ENCODE measurements at regions not wholly inside any gene's neighbourhood (a gene's known extent, or its start where the extent isn't known, plus 50 kb on each side); places are given as distances from the start of the nearest gene placed in this dataset.

GRCh38 chr21:34223376-34223775 is 140.4 kb upstream of the KCNE2 start:
- TF ChIP-seq CTCF (IDR thresholded peaks at IDR 0.05) (no peak), POLR2A (IDR thresholded peaks at IDR 0.05) (no peak)
